ENCODE measurements at regions not wholly inside any gene's neighbourhood (a gene's known extent, or its start where the extent isn't known, plus 50 kb on each side); places are given as distances from the start of the nearest gene placed in this dataset.

DNA sequence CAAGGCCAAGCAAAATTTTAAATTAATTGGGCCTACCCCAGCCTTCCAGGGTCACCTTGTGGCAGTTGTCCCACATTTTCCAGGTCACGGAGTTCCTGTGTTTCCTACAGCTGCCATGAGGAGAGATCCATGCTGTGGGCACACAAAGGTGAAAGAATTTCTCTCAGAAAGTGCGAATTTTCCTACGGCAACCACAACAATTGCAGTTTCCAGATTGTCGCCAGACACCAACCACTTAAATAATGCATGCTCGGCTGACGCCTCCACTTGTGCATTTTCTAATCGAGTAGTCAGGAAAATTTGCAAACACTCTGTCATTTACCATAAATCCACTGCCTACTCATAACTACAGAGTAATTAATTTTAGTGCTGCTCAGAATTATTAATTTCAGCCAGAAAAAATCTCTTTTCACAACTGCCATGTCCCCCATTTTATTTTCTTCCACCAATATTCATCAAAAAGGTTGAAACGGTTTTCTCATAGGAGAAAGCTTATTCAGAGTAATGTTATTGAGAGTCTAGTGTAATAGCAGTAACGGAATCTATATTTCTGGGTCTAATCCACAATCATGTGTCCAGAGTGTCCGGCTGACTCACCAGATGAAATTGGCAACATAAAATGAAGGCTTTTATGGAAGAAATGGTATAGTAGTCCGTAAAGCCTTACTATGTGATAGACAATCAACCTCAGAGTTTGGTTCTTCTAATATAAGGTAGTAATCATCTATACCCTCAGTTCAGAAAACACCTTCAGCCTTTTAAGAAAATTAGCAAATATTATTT lies 389.8 kb downstream of the NR2F1-AS1 start:
- TF ChIP-seq, protein P1, sequence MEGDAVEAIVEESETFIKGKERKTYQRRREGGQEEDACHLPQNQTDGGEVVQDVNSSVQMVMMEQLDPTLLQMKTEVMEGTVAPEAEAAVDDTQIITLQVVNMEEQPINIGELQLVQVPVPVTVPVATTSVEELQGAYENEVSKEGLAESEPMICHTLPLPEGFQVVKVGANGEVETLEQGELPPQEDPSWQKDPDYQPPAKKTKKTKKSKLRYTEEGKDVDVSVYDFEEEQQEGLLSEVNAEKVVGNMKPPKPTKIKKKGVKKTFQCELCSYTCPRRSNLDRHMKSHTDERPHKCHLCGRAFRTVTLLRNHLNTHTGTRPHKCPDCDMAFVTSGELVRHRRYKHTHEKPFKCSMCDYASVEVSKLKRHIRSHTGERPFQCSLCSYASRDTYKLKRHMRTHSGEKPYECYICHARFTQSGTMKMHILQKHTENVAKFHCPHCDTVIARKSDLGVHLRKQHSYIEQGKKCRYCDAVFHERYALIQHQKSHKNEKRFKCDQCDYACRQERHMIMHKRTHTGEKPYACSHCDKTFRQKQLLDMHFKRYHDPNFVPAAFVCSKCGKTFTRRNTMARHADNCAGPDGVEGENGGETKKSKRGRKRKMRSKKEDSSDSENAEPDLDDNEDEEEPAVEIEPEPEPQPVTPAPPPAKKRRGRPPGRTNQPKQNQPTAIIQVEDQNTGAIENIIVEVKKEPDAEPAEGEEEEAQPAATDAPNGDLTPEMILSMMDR (IDR thresholded peaks at IDR 0.05; ENCODE audit: low read depth, low read length) = no peak
- DNase-seq (ENCODE audit: extremely low read depth, low read depth) = no peak

GRCh38 chr5:93189707-93190120 lies 391.3 kb downstream of the NR2F1-AS1 start:
- TF ChIP-seq, protein P1 (IDR thresholded peaks at IDR 0.05; ENCODE audit: low read depth, low read length) = no peak
- no peak for DNase-seq (ENCODE audit: extremely low read depth, low read depth)

DNA sequence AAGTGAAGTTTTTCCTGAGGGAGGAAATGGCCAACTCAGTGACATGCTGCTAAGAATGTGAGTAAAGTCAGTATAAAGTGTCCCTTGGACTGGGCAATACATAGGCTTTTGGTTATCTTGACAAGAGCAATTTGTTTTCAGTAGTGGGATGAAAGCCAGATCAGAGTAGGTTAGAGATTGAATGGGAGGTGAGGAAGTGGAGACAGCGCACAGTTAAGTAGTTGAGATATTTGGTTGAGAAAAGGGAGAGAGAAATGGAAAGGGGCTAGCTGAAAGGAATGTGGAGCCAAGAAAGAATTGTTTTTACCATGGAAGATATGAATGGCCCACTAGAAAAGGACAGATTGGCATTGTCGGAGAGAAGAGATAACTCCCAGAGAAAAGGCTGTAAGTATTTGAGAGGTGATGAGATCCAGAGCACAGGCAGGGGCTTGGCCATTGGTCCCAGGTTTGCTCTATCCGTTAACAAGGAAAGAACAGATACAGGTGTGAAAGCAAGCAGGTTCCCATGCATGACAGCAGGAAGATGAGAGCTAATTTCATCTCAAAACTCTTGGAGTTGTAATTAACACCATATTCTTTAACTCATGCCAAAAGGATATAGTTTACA lies 392.0 kb downstream of the NR2F1-AS1 start:
- DNase-seq (ENCODE audit: extremely low read depth, low read depth) = no peak
- TF ChIP-seq, protein P1 (IDR thresholded peaks at IDR 0.05; ENCODE audit: low read depth, low read length) = no peak

DNA sequence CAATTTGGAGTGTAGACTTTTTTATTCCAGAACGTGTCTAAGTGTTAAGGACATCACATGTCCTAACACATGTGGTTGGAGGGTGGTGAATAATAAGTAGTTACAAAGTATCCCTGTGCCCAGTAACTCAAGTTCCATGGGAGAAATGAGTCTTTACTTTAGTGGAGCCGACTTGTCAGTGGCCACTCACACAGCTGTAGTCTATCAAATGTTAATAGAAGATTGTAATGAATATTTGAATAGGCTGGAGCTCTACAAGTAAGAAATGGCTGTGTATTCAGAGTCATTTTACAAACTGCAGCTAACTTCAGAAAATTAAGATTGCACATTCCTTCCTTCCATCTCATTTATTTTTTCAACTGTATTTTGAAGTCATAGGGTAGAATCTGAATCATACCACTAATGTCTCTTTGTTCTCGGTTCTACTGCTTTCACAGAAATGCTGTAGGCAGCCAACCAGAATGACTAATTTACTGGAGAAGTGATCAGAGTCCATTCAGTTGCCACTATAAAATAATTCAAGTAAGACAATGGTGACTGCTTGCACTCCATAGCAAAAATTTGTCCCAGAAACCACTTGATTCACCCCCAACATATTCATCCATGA lies 394.8 kb downstream of the NR2F1-AS1 start:
- DNase-seq (ENCODE audit: extremely low read depth, low read depth) = no peak
- TF ChIP-seq, protein P1 (IDR thresholded peaks at IDR 0.05; ENCODE audit: low read depth, low read length) = no peak

- TF ChIP-seq, protein P1 (IDR thresholded peaks at IDR 0.05; ENCODE audit: low read depth, low read length) = no peak
- no peak for DNase-seq (ENCODE audit: extremely low read depth, low read depth)
Measured at GRCh38 chr5:93184041-93184440, 397.0 kb downstream of the NR2F1-AS1 start.

DNA sequence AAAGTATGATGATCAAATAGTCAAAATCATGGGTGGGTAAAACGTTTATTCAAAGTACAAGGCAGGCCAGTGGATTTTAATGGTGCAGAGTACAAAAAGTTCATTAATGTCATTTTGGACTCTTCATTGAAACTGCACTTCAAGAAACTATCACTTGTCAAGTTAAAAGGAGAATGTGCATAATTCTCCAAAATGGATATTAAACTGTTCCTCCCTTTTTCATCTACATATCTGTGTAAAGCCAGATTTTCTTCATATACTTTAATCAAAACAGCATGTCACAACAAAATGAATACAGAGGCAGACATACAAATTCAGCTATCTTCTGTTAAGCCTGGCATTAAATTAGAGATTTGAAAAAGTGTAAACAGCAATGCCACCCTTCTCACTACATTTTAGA lies 401.6 kb downstream of the NR2F1-AS1 start:
- no peak for DNase-seq (ENCODE audit: extremely low read depth, low read depth)
- TF ChIP-seq, protein P1 (IDR thresholded peaks at IDR 0.05; ENCODE audit: low read depth, low read length) = no peak

DNA sequence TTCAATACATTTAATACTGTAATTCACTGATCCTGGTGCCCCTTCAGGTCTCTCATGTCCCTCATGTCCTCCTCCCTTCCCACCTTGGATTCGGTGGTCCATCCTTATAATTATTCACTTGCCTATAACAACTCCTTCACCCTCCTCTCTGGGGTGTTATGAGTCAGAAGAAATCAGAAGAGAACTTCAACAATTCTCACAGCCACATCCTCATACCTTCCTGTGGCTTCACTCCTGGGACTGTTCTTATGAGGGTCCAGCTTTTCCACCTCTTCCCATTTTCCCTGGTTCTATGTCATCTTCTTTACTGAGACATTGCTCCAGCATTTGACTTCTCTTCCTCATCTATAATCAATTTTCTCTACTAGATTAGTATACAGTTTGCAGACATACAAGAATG lies 406.1 kb downstream of the NR2F1-AS1 start:
- TF ChIP-seq, protein P1 (IDR thresholded peaks at IDR 0.05; ENCODE audit: low read depth, low read length) = no peak
- no peak for DNase-seq (ENCODE audit: extremely low read depth, low read depth)
